WERI-Rb-1 (cell line): ENCODE measurements at regions not wholly inside any gene's neighbourhood (a gene's known extent, or its start where the extent isn't known, plus 50 kb on each side); places are given as distances from the start of the nearest gene placed in this dataset.

ENCODE experiments used
- DNase-seq: peaks from one replicate; pipeline ENCODE4 v3.0.0-alpha.2; 2020
- H3K27ac ChIP-seq: fragments of 250-450 bp; sonication (Bioruptor Pico); 2 replicates; pipeline ENCODE4 v1.5.1; 2020; ENCODE audit warnings: mild to moderate bottlenecking, moderate library complexity
- H3K27me3 ChIP-seq: fragments of 250-450 bp; sonication (Bioruptor Pico); 2 replicates; pipeline ENCODE4 v1.5.1; 2021; ENCODE audit warnings: mild to moderate bottlenecking, low read depth, moderate library complexity; ENCODE audit not compliant: insufficient read depth, severe bottlenecking
- H3K36me3 ChIP-seq: fragments of 250-450 bp; sonication (Bioruptor Pico); 2 replicates; pipeline ENCODE4 v1.5.1; 2020; ENCODE audit warnings: mild to moderate bottlenecking, moderate library complexity
- H3K4me3 ChIP-seq: 2 replicates; pipeline ENCODE4 v1.5.1; 2011; ENCODE audit warnings: low read depth, mild to moderate bottlenecking, control low read depth, low read length
- H3K9me3 ChIP-seq: fragments of 250-450 bp; sonication (Bioruptor Pico); 2 replicates; pipeline ENCODE4 v1.5.1; 2021; ENCODE audit warnings: mild to moderate bottlenecking, moderate library complexity; ENCODE audit not compliant: severe bottlenecking
- TF ChIP-seq, protein P1 (sequence below): IDR thresholded peaks from 2 replicates; pipeline ENCODE4 v1.5.1; 2011; ENCODE audit warnings: low read depth, mild to moderate bottlenecking, control low read depth, inconsistent platforms, low read length

DNA sequence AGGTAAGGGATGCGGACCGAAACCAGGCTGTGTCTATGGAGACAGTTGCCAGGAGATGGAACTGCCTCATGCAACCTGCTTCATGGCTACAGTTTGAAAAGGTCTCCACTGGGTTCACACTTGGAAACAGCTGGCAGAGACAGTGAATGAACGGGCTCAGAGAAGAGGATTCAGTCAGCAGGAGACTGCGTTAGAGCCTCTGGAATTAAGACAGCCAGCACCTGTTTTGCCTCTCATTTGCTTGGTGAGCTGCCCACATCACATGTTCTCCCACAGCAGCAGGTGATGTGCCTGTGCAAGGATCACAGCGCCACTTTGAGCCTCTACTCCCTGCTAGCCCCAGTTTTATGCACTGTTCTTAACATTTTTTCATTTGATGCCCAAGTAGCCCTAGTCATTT is 321.0 kb downstream of the PLPP3 start:
- Histone ChIP-seq H3K36me3 (no peaks in the 10 kb centered on the region), H3K4me3 (no peak overlapping the region), H3K27me3 (no peaks in the 10 kb centered on the region), H3K27ac (no peak overlapping the region), H3K9me3 (peaks cover 4% of the 10 kb centered on the region)
- TF ChIP-seq, protein P1, sequence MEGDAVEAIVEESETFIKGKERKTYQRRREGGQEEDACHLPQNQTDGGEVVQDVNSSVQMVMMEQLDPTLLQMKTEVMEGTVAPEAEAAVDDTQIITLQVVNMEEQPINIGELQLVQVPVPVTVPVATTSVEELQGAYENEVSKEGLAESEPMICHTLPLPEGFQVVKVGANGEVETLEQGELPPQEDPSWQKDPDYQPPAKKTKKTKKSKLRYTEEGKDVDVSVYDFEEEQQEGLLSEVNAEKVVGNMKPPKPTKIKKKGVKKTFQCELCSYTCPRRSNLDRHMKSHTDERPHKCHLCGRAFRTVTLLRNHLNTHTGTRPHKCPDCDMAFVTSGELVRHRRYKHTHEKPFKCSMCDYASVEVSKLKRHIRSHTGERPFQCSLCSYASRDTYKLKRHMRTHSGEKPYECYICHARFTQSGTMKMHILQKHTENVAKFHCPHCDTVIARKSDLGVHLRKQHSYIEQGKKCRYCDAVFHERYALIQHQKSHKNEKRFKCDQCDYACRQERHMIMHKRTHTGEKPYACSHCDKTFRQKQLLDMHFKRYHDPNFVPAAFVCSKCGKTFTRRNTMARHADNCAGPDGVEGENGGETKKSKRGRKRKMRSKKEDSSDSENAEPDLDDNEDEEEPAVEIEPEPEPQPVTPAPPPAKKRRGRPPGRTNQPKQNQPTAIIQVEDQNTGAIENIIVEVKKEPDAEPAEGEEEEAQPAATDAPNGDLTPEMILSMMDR, result no peak
- peak; percentile 9 for DNase-seq

DNA sequence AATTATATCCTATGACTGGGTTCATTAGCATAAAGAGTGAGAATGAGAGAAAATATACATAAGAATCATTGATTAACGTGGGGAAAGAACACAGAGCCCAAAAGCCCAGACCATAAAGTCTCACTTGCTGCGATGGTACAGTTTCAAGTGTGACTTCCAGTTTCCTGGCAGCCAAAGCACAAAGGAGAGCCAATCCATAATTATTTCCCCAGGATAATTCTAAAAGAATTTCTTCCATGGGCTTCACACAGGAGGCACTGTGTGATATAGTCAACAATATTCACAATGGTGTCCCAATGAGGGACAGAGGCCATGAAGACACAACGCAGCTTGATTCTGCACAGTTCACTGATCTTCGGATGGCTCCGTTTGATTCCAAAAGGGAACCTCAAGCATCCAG is 321.6 kb downstream of the PLPP3 start:
- DNase-seq, result no peak
- Histone ChIP-seq H3K9me3 (peaks cover 4% of the 10 kb centered on the region), H3K4me3 (no peak overlapping the region), H3K27ac (no peak overlapping the region), H3K36me3 (no peaks in the 10 kb centered on the region), H3K27me3 (no peaks in the 10 kb centered on the region)
- TF ChIP-seq, protein P1, result no peak

DNA sequence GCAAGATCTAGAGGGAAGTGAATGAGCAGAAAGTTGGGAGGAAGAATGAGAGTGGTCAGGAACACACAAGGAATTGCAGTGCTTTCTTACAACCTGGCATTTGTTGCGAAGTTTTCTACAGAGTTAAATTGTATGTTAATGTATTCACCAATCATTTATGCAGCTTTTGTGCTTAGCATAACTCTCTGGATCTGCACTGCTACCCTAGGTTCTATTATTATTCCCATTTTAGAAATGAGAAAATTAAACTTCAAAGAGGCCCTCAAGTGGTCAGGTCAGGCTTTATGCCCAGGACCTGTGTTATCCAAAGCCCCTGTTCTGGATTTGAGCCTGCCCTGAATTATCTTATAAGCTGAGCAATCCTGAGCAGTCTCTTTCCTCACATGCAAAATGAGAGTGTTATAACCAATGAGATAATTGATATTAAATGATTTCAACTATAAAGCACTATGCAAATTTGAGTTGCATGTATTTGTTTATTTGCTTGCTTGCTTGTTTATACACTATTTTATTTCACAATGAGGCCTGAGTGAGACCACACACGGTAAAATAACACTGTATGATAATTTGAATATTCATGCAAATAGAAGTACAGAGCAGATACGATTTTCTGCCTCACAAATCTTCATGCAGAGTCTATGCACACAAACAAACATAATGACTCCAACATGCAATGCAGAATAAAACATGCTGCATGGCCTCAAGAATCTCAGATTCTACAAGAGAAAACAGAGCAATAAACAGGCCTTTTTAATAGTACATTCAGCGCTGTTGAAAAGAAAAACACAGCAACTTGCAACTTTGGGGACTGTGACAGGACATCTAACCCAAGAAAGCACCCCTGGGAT is 323.0 kb downstream of the PLPP3 start:
- no peak for DNase-seq
- Histone ChIP-seq H3K4me3 (no peak overlapping the region), H3K36me3 (no peaks in the 10 kb centered on the region), H3K27me3 (no peaks in the 10 kb centered on the region), H3K9me3 (peaks cover 4% of the 10 kb centered on the region), H3K27ac (no peak overlapping the region)
- TF ChIP-seq, protein P1, result no peak

DNA sequence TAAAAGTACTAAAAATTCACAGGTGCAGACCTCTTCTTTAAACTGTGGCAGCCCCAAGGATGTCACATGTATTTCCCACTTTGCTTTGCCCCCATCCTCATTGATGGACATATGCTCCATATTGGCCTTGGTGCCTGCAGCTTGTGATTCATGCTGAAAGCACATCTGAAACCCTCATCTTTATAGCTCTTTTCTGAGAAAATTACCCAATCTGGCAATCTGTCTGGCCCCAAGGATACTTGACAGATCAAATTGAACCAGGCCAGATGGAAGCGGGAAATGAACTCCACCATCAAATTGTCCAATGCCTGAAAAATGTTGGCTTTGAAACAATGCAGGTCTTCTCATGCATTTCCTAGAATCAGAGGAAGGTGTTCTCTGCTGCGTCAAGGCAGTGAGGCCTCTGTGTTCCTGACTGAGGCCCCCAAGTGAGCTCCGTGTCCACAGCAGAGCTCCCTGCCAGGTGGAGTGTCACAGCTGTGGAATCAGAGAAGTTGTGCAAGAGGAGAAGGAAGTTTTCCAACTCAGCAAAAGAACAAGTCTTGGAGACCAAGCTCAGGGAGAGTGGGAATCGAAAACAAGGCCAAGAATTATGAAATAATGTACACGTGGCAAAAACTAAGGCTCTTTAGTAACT is 323.7 kb downstream of the PLPP3 start:
- no peak overlapping the region for H3K27ac ChIP-seq
- H3K9me3 ChIP-seq, result peaks cover 4% of the 10 kb centered on the region
- no peaks in the 10 kb centered on the region for H3K27me3 ChIP-seq
- TF ChIP-seq, protein P1, result no peak
- no peaks in the 10 kb centered on the region for H3K36me3 ChIP-seq
- H3K4me3 ChIP-seq, result no peak overlapping the region
- DNase-seq, result no peak

DNA sequence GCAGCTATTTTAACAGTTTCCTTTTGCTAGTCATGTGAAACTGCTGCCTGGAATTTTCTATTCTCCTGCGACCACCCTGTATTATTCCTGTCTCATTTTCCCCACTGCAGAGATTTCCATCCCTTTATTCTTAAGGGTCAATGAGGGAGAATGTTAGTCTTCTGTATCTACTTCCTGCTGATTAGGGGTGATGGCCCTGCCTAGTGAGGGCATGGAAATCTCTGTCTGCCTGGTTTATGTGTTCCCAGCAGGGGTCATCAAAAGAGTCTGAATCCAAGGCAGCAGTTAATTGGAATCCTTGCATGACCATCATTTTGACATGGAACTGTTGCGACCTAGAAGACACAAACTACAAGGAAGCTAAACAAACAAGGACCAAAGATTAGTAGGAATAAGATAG is 325.2 kb downstream of the PLPP3 start:
- H3K36me3 ChIP-seq, result no peaks in the 10 kb centered on the region
- no peak overlapping the region for H3K4me3 ChIP-seq
- TF ChIP-seq, protein P1, result no peak
- no peaks in the 10 kb centered on the region for H3K9me3 ChIP-seq
- peak; percentile 9 for DNase-seq
- no peaks in the 10 kb centered on the region for H3K27me3 ChIP-seq
- H3K27ac ChIP-seq, result no peak overlapping the region
